ENCODE measurements at regions not wholly inside any gene's neighbourhood (a gene's known extent, or its start where the extent isn't known, plus 50 kb on each side); places are given as distances from the start of the nearest gene placed in this dataset.
A peak's percentile ranks its signal among the peaks of the same experiment; 100 is the strongest.

DNA sequence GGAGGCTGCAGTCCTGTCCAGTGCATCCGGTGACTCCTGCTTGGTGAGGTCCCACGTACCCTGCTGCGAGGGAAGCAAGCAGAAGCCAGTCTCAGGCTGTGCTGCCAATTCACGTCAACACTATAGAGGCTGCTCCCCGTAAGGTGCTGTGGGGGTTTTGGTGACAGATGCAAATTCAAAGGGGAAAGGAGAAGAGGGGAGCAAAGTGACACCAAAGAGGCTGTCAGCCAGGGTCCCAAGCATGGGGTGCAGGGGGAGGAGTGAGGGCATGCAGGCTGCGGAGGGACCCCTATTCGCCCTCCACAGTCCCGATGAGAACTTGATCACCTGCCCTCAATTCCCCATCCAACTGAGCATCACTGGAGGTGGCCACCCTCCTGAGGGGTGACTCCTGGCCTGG is 179.4 kb upstream of the HS6ST1 start:
- DNase-seq, result no peak

DNA sequence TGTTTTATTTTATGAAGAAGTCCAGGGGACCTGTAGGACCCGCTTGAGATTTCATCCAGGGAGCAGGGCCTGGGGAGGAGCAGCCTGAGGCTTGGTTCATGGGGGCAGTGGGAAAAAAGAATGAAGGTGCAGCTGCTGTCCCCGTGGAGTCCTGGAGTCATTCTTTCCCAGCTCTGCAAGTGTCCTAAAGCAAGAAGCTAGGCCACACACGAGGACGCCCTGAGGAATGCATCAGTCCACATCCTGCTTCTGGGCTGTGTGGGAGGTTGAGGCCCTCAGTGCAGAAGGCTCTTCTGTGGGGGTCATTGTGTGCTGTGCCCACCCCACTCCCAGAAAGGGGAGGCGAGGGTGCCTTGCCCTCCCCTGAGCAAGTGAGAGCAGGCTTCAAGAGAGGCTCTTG is 179.9 kb upstream of the HS6ST1 start:
- no peak for DNase-seq

DNA sequence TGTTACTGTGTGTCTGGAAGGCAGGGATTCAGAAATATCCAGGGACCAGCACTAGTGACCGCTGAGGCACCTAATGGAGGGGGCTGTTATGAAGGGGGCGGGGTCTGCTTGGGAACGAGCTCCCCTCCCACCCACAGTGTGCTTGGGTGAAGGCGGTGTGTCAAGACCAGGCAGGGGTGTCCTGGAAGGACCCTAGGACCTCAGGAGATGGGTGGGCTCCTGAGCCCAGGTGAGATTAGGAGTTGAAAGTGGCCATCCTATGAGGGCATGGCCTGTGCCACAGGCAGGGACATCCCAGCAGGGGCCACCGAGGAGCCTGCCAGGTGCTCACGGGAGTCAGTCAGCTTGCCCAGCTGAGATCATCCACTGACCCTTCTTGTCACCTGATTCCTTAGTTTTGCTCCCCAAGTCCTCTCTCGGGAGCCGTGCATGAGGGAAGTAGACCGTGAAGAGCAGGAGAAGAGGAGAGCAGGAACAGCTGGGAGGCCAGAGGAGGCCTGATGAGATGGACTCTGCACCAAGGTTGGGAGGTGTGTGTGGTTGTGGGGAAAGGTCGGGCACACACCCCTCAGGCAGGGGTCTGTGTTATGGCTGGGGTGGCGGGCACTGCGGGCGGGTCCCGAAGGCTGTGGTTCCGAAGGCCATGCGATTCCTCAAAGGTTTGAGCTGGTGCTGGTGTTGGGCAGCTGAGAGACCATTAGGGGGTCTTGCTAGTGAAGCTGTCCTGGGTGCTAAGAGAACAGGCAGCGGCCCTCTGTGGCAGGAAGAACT is 180.9 kb upstream of the HS6ST1 start:
- DNase-seq, result no peak

DNA sequence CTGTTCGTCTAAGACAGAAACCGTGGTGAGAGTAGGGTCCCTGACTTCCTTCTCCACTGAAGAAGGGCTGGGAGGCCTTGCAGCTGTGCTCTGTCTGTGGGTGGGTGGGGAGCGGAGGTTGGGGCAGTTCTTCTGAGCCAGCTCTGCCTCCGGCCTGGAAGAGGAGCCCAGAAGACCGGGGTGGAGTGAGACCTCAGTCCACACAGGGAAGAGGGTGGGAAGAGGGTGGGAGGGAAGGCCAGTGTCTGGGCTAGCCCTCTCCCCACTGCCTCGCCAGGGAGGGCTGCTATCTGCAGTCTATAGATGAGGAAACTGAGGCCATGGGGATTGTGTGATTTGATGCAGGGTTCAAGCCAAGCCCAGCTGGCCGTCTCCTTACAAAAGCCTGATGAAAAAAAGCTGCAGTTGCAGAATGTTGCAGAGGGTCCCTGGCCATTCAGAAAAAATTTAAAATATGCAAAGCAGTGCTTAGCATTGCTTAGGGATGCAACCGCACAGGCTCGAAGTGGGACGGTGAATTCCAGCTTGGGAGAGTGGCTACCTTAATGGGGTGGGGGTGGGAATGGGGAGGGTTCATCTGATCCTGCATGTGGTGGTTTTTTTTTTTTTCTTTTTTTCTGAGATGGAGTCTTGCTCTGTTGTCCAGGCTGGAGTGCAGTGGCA is 181.6 kb upstream of the HS6ST1 start:
- DNase-seq, result no peak

DNA sequence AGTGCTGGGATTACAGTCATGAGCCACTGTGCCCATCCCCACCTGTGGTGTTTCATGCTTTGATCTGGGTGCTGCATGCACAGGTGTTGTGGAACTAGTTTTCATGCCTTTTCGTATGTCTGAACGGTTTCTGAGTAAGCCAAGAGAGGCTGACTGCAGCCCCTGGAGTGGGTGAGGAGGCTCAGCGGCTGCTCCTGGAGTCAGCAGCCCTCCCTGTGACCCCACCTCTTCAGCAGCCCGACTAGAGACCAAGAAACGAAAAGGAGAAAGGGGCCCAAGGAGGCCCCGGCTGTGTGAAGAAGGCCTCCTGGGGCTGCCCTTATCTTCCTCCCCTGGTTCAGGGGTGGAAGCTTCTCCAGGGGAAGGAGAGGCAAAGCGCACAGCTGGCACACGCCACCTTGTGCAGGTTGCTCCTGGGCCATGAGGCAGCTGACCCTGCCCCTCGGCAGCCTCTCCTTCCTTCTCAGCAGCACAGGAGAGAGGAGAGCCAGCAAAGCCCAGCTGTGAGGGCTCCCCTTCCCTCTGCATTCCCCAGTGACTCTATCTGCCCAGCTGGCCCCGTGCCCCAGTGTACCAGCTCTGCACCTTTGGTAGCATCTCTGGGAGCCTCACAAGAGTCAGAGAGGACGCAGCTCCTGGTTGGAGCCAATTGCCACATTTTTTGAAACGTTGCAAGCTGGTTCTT is 182.5 kb upstream of the HS6ST1 start:
- no peak for DNase-seq

DNA sequence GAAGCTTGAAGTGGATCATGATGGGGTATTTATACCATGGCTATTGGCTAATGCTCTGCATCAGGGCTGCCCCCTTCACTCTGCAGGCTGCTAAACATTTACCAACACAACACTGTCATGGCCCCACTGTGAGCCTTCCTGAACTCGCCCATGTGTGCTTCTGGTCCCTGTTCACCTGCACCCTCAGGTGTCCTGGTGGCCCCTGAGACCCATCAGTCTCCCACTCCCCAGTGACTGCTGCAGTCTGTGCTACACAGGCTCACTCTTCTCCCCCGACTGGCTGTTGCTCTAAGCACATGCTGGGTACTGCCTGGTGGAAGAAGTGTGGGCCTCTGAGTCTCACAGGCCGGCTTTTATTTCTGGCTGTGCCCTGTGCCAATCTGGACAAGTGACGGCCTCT is 183.0 kb upstream of the HS6ST1 start:
- no peak for DNase-seq

DNA sequence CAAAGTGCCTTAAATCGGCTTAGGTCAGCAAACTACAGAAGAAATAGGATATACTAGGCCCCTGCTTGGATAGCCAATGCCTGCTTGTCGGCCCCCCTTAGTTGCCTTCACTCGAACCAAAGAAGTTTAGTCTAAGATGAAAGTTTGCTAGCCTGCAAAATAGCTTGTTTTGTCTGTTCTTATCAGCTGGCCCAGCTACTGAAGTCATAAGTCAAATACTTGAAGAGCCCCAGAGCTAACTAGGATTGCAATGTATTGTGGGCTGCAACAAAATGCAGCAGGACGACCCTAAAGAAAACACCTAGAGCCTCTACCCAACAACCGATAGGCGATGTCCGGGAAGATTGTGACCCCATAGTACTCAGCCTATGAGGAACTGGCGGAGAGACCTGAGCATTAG is 183.5 kb upstream of the HS6ST1 start:
- no peak for DNase-seq

DNA sequence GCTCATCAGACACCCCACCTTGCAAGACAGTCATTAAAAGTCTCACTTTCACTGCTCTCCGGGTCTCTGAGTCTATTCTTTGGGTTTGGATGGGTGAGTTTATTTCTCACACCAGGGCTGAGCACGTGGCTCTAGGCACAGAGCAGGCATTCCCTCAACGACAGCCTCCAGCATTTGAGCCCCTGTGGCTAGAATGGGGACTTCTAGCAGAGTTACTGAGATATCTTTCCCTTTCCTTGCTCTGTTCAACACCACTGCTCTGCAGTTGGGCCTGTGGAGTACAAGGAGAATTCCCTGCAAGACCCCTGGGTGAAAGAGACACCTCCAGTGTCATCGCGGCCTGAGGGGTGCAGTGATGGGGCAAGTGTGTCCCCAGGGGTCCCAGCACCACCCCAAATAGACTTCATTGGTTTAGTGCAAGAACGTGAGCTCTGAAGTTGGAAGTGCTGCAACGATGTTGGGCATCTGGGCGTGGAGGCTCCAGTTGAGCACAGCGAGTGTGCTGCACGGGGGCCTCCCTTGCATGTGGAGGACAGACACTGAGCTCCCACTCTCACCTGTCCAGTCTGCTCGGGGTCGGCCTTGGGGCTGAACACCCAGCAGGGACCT is 184.1 kb upstream of the HS6ST1 start:
- DNase-seq, result no peak

DNA sequence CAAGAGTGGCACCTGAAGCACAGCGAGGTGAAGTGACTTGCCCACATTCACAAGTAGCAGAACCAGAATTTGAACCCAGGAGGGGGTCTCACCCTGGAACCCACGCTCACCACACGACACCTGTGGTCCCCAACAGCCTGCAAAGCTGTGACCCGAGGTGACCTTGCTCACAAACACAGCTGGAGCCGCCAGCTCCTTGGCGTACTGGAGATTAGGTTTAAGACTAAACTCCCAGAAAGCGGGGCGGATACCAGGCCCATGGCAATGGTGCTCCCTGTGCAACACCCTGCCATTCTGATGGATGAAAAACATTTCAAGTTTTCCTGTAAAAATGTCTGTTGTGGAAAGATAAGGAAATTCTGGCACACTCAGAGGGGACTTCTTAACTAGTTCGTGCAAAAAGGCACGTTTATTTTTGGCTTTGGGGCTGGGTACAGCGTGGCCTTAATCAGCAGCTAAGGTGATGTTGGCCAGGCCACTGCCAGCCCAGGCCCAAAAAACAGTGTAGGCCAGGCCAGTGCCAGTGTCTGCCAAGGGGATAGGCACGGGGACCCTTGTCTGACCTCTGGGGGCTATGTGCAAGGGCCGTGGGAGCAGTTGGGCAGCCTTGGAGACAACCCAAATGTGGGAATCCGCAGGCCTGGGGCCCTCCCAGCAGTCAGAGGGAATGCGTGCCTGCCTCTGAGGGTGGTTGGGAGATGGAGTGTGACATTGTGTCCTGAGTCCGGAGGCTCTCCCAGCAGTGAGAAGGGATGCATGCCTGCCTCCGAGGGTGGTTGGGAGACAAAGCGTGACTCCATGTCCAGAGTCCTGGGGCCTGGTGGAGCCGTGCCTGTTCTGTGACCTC is 185.0 kb upstream of the HS6ST1 start:
- no peak for DNase-seq

DNA sequence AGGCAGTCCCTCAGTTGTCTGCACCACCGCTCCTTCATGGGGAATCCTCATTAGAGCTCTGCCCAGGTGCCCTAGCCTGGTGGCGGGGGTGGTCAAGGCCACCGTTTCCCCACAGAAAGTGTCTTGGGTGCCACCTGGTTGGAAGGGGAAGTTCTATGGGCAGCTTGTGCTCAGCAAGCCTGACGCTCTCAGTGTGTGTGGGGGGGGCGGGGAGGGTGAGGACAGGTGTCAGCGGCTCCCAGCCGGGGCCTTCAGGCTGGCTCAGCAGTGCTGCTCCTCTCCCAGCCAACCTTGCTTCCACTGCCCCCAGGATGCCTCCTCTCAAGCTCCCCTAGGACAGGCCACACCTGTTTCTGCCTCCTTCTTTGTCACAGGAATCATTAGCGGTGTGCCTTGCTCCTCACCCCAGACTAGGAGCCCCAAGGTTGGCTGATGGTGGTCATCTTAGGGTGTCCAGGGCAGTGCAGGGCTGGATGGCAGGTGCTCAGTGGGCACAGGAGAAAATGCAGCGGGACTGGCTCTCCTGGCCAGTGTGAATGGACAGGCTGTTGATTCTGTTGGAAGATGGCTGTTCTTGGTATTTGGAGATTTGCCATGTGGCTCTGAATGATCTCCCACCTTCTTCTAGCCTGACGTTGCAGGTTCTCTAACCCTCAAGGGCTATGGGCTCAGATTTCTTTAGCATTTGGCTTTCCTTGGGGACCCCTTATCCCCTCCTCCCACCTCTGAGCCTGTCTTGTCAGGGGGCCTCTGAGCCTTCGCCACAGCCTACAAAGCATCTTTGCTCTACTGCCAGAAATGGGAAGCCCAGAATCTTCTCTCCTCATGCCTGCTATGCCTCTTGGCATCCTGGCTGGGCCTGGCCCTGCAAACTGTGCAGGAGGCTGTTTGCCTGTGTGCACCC is 185.8 kb upstream of the HS6ST1 start:
- DNase-seq, result no peak

DNA sequence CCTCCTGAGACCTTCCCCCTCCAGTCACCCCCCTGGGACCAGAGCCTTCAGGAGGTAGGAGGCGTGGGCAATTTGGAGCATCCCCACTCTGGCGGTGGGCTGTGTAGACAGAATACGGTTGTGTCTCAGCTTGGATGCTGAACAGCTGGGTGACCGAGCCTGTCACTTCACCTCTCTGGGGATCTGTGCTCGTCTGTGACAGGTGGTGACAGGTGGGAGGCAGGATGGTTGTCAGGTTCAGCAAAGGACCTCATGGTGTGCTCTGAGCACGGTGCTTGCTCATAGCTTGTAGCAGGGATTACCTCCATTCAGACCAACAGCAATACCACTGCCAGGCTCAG is 186.5 kb upstream of the HS6ST1 start:
- DNase-seq, result no peak

DNA sequence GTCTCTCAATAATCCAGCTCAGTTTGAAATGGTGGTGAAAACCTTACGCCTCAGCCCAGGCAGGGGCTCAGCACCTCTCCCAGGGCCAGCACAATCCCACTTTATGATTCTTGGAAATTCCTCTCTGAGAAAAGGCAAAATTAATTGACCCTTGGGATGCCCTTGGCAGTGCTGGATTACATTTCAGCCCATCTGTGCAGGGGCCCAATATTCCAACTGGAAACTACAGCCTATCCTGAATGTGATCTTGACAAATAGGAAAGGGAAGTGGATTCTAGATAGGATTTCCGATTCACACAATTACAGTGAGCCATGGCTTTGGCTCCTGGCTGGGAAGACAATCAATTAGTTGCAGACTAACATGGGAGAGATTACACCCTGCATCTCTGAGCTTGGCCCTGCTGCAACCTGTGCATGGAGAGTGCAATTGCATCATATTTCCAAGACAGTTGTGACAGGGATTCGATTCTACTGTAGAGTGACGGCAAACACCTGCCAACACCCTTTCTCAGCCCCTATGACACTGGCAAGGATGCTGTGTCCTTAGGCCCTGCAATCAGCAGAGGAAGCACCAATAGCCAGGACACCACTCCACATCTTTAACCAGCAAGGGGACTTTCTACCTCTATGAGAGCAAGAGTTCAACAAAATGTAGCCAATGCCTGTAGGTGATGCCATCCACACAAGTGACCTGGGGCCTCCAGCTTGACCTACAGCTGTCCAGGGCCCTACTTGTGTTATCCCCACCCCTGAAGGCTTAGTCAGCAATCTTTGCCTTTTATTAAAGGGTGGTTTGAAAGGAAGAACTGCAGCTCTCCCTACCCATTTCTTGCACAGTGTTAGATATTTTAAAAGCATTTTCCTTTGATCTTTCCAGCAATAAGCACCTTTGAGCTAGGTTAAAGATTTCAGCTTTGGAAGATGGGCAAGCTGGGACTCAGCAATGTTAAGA is 187.2 kb upstream of the HS6ST1 start:
- no peak for DNase-seq

DNA sequence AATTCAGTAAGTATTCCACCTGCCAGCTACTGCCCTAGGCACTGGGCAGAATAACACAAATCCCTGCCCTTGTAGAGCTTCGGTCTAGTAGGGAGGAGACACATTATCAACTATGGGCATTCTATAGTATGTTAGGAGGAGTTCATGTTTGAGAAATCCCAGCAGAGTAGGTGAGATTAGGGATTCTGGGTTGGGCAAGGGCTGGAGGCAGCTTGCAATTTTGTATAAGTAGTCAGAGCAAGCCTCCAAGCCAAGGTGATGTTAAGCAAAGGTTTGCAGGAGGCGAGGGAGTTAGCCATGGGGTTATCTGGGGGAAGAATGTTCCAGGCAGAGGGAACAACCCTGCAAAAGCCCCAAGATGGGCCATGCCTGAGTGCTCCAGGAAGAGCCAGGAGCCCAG is 187.9 kb upstream of the HS6ST1 start:
- DNase-seq, result no peak

DNA sequence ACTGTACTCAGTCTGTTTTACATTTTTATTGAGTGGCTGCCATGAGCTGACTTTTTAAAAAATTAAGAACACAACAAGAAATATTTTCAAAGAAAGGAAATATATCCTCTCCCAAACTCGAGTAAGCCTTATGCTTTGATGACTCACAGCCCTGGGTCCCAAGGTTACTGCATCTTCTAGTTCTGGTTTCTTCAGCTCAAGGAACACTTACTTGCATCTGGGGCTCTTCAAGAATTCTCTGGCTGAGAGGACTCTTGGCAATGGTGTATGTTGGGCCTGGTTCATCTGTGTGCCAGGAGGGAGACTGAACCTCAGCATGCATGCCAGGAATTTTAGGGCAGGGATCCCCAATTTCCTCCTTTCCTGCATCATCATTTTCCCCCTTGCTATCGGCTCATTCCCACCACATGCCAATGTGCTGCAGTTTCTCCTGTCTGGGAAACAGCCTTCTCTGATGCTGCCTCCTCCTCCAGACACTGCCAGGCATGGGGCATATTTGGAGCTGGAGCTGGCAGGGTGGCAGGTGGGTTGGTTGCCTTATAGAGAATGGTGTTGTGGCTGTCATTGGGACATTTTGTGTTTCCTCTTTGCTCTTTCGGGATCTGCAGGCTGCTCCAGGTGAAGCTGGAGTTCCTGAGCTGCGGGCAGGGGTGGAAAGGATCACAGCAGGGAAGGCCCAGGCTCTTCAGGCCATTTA is 192.2 kb upstream of the HS6ST1 start:
- peak; percentile 29 for DNase-seq

DNA sequence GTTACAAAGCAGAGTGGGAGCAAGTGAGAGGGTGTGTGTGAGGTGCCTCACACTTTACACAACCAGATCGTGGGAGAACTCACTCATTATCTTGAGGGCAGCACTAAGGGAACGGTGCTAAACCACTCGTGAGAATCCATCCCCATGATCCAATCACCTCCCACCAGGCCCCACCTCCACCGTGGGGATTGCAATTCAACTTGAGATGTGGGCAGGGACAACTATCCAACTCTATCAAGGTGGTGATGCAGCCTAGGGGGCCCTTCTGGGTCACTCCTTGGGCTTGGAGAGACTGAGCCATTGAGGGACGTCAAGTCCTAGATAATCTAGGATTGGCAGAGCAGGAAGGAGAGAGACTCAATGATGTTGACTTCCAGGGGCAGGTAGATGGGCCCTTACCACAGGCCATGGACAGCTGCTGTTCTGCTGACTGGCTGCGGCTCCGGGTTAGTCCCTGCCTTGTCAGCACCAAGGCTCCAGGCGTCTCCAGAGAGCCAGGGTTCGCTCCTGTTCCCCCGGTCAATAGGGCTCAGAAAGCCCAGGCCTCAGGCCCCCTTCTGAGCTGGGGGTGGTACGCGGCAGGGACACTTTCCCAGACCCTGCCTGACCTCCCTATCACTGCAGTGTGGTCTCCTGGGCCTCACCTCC is 193.2 kb upstream of the HS6ST1 start:
- no peak for DNase-seq

DNA sequence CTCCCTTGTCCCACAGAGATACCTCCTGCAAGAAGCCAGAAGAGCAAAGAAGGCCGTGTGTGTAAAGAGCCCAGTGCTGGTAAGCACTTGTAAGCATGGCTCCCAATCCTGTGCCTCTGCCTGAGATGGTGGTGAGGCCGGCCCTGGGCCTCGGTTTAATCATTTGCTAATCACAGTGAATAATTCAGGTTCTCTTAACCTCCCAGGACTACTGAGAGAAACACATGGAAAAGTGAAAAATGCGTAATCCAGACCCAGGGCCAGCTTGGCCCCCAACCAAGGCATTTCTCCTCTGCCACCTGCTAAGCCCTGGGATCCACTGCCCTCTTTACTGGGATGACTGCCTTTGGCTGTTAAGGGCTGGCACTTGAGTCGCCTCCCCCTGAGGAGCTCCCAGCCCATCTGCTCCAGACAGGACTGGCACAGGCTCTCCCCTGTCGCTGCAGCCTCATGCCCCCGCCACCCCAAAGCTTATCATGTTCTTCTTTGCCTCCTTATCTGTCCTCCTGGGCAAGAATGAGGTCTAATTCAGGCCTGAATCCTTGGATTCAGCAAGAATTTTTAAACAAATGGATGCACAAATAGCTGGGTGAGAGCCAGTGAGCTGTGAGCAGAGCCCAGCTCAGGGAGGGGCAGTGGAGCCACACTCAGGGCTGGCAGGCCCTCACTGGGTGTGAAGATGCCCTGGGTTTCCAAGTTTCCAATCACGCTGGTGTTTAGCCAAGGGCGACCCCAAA is 193.9 kb upstream of the HS6ST1 start:
- no peak for DNase-seq

DNA sequence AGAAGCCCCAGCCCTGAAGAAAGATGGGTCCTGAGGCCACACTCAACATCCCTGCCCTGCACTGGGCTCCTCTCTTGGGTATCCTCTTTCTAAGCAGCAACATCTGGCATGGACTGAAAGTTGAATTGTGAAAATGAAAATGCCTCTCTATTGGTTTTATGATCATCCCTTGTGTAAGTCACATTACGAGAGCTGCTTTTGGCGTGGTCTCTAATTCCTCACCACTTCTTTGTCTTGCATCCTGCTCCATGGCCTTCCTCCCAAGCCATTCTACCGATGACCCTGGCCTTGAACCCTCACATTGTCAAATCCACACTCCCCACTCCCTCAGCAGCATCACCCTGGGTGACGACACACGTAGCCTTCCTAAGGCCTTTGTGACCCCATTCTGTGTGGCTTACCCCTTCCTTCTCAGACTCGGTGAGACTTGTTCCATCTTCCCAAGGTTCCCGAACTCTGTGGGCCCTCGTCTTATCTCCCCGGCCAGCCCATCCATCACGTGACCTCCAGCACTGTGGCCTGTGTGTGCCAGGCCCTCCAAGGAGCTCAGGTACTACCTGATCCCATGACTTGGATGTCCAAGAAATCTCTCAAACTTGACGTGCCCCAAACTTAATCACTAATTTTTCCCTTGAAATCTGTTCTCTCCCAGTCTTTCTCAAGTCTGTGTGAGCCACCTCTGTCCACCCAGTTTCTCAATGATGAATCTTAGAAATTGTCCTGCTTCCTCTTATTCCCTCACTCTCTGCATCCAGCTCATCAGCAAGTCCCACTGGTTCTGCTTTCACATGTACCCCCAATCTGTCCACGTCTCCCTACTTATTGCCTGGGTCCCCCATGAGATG is 194.7 kb upstream of the HS6ST1 start:
- DNase-seq, result no peak

DNA sequence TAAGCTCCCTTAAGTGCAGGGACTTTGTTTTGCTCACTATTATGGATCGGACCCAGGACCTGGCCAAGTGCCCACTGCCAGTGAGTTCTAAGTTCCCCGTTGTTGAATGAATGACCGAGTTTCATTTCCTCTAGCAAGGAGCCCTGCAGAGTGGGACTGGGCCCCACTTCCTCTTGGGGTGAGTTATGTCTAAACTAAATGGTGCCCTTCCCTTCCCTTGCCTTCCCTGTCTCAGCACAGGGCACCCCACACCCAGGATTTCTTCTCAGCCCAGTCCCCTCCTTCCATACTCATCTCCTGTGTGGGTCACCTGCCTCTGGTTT is 195.3 kb upstream of the HS6ST1 start:
- DNase-seq, result no peak

Data from EL (cell line).